ENCODE measurements at regions not wholly inside any gene's neighbourhood (a gene's known extent, or its start where the extent isn't known, plus 50 kb on each side); places are given as distances from the start of the nearest gene placed in this dataset.
"Not testable (repeated sequence)": the region's sequence is repeated elsewhere in the genome, so short reads cannot be mapped to it uniquely, and the experiment has no call there.

DNA sequence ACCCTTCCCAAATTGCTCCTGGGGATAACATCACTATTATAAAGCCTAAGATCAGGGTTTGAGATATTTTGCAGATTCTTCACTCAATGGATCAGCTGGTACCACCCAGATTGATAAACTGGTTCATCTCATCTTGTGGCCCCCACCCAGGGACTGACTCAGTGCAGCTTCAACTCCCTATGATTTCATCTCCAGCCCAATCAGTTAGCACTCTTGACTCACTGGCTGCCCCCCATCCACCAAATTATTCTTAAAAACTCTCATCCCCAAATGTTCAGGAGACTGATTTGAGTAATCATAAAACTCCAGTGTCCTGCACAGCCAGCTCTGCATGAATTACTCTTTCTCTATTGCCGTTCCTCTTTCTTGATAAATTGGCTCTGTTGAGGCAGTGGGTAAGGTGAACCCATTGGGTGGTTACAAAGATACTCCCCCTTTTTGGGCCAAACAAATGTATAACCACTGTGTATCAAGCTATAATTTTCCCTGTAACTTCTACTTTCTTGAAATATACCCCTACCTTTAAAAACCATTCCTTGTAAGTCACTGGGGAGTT lies 263.3 kb upstream of the IL12B start:
- no peak overlapping the region for H2AFZ ChIP-seq (ENCODE audit: low read depth)
- H3K27ac ChIP-seq = no peak overlapping the region
- no peak overlapping the region for H3K4me2 ChIP-seq
- no peaks in the 10 kb centered on the region for H3K27me3 ChIP-seq (ENCODE audit: insufficient read depth, low read depth)
- no peaks in the 10 kb centered on the region for H3K36me3 ChIP-seq (ENCODE audit: insufficient read depth)
- no peaks in the 10 kb centered on the region for H4K20me1 ChIP-seq (ENCODE audit: insufficient read depth)
- H3K4me3 ChIP-seq (IDR thresholded peaks at IDR 0.05; ENCODE audit: insufficient read depth, low read depth, low read length) = no peak overlapping the region
- H3K9ac ChIP-seq = no peak overlapping the region
- H3K79me2 ChIP-seq (ENCODE audit: insufficient read depth, low read depth) = no peaks in the 10 kb centered on the region
- TF ChIP-seq, protein P1, sequence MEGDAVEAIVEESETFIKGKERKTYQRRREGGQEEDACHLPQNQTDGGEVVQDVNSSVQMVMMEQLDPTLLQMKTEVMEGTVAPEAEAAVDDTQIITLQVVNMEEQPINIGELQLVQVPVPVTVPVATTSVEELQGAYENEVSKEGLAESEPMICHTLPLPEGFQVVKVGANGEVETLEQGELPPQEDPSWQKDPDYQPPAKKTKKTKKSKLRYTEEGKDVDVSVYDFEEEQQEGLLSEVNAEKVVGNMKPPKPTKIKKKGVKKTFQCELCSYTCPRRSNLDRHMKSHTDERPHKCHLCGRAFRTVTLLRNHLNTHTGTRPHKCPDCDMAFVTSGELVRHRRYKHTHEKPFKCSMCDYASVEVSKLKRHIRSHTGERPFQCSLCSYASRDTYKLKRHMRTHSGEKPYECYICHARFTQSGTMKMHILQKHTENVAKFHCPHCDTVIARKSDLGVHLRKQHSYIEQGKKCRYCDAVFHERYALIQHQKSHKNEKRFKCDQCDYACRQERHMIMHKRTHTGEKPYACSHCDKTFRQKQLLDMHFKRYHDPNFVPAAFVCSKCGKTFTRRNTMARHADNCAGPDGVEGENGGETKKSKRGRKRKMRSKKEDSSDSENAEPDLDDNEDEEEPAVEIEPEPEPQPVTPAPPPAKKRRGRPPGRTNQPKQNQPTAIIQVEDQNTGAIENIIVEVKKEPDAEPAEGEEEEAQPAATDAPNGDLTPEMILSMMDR (conservative IDR thresholded peaks at IDR 0.05; ENCODE audit: low read depth, low read length) = no peak
- no peaks in the 10 kb centered on the region for H3K4me1 ChIP-seq (ENCODE audit: low read depth, poor library complexity, severe bottlenecking)

- not testable (repeated sequence) for H3K27me3 ChIP-seq (ENCODE audit: insufficient read depth, low read depth); H3K9ac ChIP-seq; H4K20me1 ChIP-seq (ENCODE audit: insufficient read depth); H2AFZ ChIP-seq (ENCODE audit: low read depth); H3K4me1 ChIP-seq (ENCODE audit: low read depth, poor library complexity, severe bottlenecking); H3K4me3 ChIP-seq (IDR thresholded peaks at IDR 0.05; ENCODE audit: insufficient read depth, low read depth, low read length); H3K4me2 ChIP-seq; H3K36me3 ChIP-seq (ENCODE audit: insufficient read depth); H3K79me2 ChIP-seq (ENCODE audit: insufficient read depth, low read depth); H3K27ac ChIP-seq
Measured at GRCh38 chr5:159595561-159595960, 265.3 kb upstream of the IL12B start.

- no peak overlapping the region for H3K4me2 ChIP-seq
- TF ChIP-seq, protein P1 (conservative IDR thresholded peaks at IDR 0.05; ENCODE audit: low read depth, low read length) = no peak
Measured at GRCh38 chr5:159601216-159601615, 270.9 kb upstream of the IL12B start.

DNA sequence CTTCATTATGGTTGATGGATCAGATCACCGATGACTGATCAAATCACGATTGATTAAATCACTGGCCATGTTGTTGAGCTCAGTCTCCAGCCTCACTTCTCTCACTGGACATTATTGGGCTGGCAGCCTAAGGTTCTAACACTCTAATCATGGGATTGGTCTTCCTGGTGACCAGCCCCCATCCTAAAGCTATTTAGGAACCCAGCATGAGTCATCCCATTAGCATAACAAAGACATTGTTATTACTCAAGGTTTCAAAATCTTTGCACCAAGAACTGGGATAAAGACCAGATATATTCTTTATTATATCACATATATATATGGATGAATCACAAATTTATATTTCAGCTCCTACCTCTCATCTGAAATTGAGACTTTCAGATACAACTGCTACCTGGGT lies 272.1 kb upstream of the IL12B start:
- Histone ChIP-seq H3K27ac (no peak overlapping the region), H3K79me2 (ENCODE audit: insufficient read depth, low read depth) (no peaks in the 10 kb centered on the region), H3K4me3 (IDR thresholded peaks at IDR 0.05; ENCODE audit: insufficient read depth, low read depth, low read length) (no peak overlapping the region), H3K4me1 (ENCODE audit: low read depth, poor library complexity, severe bottlenecking) (no peaks in the 10 kb centered on the region), H4K20me1 (ENCODE audit: insufficient read depth) (no peaks in the 10 kb centered on the region), H3K9ac (no peak overlapping the region), H3K27me3 (ENCODE audit: insufficient read depth, low read depth) (no peaks in the 10 kb centered on the region), H3K4me2 (no peak overlapping the region), H3K36me3 (ENCODE audit: insufficient read depth) (no peaks in the 10 kb centered on the region), H2AFZ (ENCODE audit: low read depth) (no peak overlapping the region)
- TF ChIP-seq, protein P1 (conservative IDR thresholded peaks at IDR 0.05; ENCODE audit: low read depth, low read length) = no peak

More at GRCh38 chr5:159601216-159601615, 270.9 kb upstream of the IL12B start:
- Histone ChIP-seq H2AFZ (ENCODE audit: low read depth) (no peak overlapping the region), H3K36me3 (ENCODE audit: insufficient read depth) (no peaks in the 10 kb centered on the region), H3K27me3 (ENCODE audit: insufficient read depth, low read depth) (no peaks in the 10 kb centered on the region), H3K4me3 (IDR thresholded peaks at IDR 0.05; ENCODE audit: insufficient read depth, low read depth, low read length) (no peak overlapping the region), H3K27ac (no peak overlapping the region), H3K4me1 (ENCODE audit: low read depth, poor library complexity, severe bottlenecking) (no peaks in the 10 kb centered on the region), H3K79me2 (ENCODE audit: insufficient read depth, low read depth) (no peaks in the 10 kb centered on the region), H3K9ac (no peak overlapping the region), H4K20me1 (ENCODE audit: insufficient read depth) (no peaks in the 10 kb centered on the region)

DNA sequence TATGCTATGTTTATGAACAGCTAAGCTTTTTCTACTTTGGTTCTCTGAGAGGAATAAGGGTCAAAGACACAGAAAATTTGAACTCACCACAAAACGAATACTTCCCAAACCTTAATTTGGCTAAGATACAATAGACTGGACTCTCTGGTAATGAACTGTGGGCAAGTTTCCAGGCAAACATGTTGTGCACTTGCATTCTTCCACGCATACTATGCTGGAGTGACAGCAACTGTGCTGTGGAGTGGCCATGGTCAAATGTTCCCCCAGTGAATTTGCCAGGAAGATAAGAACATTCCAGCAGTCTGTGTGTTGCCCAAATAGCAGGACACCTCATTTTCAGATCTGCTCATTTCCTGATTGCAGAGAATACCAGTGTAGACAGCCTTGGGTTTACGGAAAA lies 275.3 kb upstream of the IL12B start:
- H3K79me2 ChIP-seq (ENCODE audit: insufficient read depth, low read depth) = no peaks in the 10 kb centered on the region

More for the DNA sequence above, 275.3 kb upstream of the IL12B start:
- TF ChIP-seq, protein P1 (conservative IDR thresholded peaks at IDR 0.05; ENCODE audit: low read depth, low read length) = no peak
- no peaks in the 10 kb centered on the region for H3K27me3 ChIP-seq (ENCODE audit: insufficient read depth, low read depth)
- no peak overlapping the region for H3K4me2 ChIP-seq
- no peaks in the 10 kb centered on the region for H3K4me1 ChIP-seq (ENCODE audit: low read depth, poor library complexity, severe bottlenecking)
- no peak overlapping the region for H2AFZ ChIP-seq (ENCODE audit: low read depth)
- no peaks in the 10 kb centered on the region for H4K20me1 ChIP-seq (ENCODE audit: insufficient read depth)
- no peak overlapping the region for H3K9ac ChIP-seq
- H3K27ac ChIP-seq = no peak overlapping the region
- no peaks in the 10 kb centered on the region for H3K36me3 ChIP-seq (ENCODE audit: insufficient read depth)
- no peak overlapping the region for H3K4me3 ChIP-seq (IDR thresholded peaks at IDR 0.05; ENCODE audit: insufficient read depth, low read depth, low read length)

Measured in KMS-11 (cell line).